ENCODE measurements at regions not wholly inside any gene's neighbourhood (a gene's known extent, or its start where the extent isn't known, plus 50 kb on each side); places are given as distances from the start of the nearest gene placed in this dataset.

- no CpG with 5 or more reads among the region's 4 CpGs for WGBS (ENCODE audit: extremely low coverage, insufficient coverage, low lambda C conversion rate)
- Histone ChIP-seq H3K27me3 (ENCODE audit: insufficient read depth, low read length, poor library complexity) (no peaks in the 10 kb centered on the region), H3K79me2 (ENCODE audit: control insufficient read depth, insufficient read depth, low read length) (no peaks in the 10 kb centered on the region), H3K79me1 (ENCODE audit: low read length) (no peaks in the 10 kb centered on the region), H4K5ac (ENCODE audit: low read length) (no peak overlapping the region), H3K36me3 (ENCODE audit: control insufficient read depth, insufficient read depth, low read length) (no peaks in the 10 kb centered on the region), H3K9ac (ENCODE audit: low read length) (no peak overlapping the region), H3K4ac (ENCODE audit: low read depth, low read length) (no peak overlapping the region), H3K27ac (ENCODE audit: low read depth, low read length) (no peak overlapping the region), H3K56ac (ENCODE audit: low read length) (no peak overlapping the region), H2BK5ac (ENCODE audit: low read length) (no peak overlapping the region), H4K8ac (ENCODE audit: low read depth, low read length) (no peak overlapping the region), H3K4me2 (ENCODE audit: low read length) (no peak overlapping the region), H2BK120ac (ENCODE audit: low read depth, low read length) (no peak overlapping the region), H3K23ac (ENCODE audit: low read length) (no peak overlapping the region), H2BK15ac (replicated peaks; ENCODE audit: low read depth) (no peak overlapping the region), H3K18ac (ENCODE audit: low read length) (no peak overlapping the region), H3K4me3 (ENCODE audit: low read length) (no peak overlapping the region), H2AK5ac (ENCODE audit: low read length) (no peak overlapping the region), H3K4me1 (ENCODE audit: control insufficient read depth, low read depth, low read length) (no peaks in the 10 kb centered on the region)
- no peak for DNase-seq
Observed at GRCh38 chr5:117473165-117473564, 898.5 kb upstream of the SEMA6A start.

- Histone ChIP-seq H3K18ac (ENCODE audit: low read length) (no peak overlapping the region), H3K36me3 (ENCODE audit: control insufficient read depth, insufficient read depth, low read length) (no peaks in the 10 kb centered on the region), H2AK5ac (ENCODE audit: low read length) (no peak overlapping the region), H3K4ac (ENCODE audit: low read depth, low read length) (no peak overlapping the region), H3K23ac (ENCODE audit: low read length) (no peak overlapping the region), H3K79me2 (ENCODE audit: control insufficient read depth, insufficient read depth, low read length) (no peaks in the 10 kb centered on the region), H3K9ac (ENCODE audit: low read length) (no peak overlapping the region), H3K4me3 (ENCODE audit: low read length) (no peak overlapping the region), H4K8ac (ENCODE audit: low read depth, low read length) (no peak overlapping the region), H2BK5ac (ENCODE audit: low read length) (no peak overlapping the region), H4K5ac (ENCODE audit: low read length) (no peak overlapping the region), H3K27me3 (ENCODE audit: insufficient read depth, low read length, poor library complexity) (no peaks in the 10 kb centered on the region), H2BK120ac (ENCODE audit: low read depth, low read length) (no peak overlapping the region), H3K56ac (ENCODE audit: low read length) (no peak overlapping the region), H2BK15ac (replicated peaks; ENCODE audit: low read depth) (no peak overlapping the region), H3K4me2 (ENCODE audit: low read length) (no peak overlapping the region), H3K27ac (ENCODE audit: low read depth, low read length) (no peak overlapping the region), H3K79me1 (ENCODE audit: low read length) (no peaks in the 10 kb centered on the region), H3K4me1 (ENCODE audit: control insufficient read depth, low read depth, low read length) (no peaks in the 10 kb centered on the region)
- DNase-seq = no peak
- no CpG with 5 or more reads among the region's 3 CpGs for WGBS (ENCODE audit: extremely low coverage, insufficient coverage, low lambda C conversion rate)
Observed at GRCh38 chr5:117463881-117464570, 889.4 kb upstream of the SEMA6A start.

- H2BK120ac ChIP-seq (ENCODE audit: low read depth, low read length) = no peak overlapping the region
- no peak overlapping the region for H3K4me2 ChIP-seq (ENCODE audit: low read length)
- no peak overlapping the region for H3K56ac ChIP-seq (ENCODE audit: low read length)
Observed at GRCh38 chr5:117461966-117462365, 887.3 kb upstream of the SEMA6A start.

GRCh38 chr5:117461403-117461802 is 886.8 kb upstream of the SEMA6A start:
- WGBS (ENCODE audit: extremely low coverage, insufficient coverage, low lambda C conversion rate) = no CpG with 5 or more reads among the region's 1 CpG
- Histone ChIP-seq H2AK5ac (ENCODE audit: low read length) (no peak overlapping the region), H3K9ac (ENCODE audit: low read length) (no peak overlapping the region), H3K4me3 (ENCODE audit: low read length) (no peak overlapping the region), H3K79me1 (ENCODE audit: low read length) (no peaks in the 10 kb centered on the region), H3K4me2 (ENCODE audit: low read length) (no peak overlapping the region), H4K5ac (ENCODE audit: low read length) (no peak overlapping the region), H3K4me1 (ENCODE audit: control insufficient read depth, low read depth, low read length) (no peaks in the 10 kb centered on the region), H3K79me2 (ENCODE audit: control insufficient read depth, insufficient read depth, low read length) (no peaks in the 10 kb centered on the region), H2BK15ac (replicated peaks; ENCODE audit: low read depth) (no peak overlapping the region), H3K4ac (ENCODE audit: low read depth, low read length) (no peak overlapping the region), H3K18ac (ENCODE audit: low read length) (no peak overlapping the region), H3K27ac (ENCODE audit: low read depth, low read length) (no peak overlapping the region), H2BK120ac (ENCODE audit: low read depth, low read length) (no peak overlapping the region), H3K56ac (ENCODE audit: low read length) (no peak overlapping the region), H3K23ac (ENCODE audit: low read length) (no peak overlapping the region), H4K8ac (ENCODE audit: low read depth, low read length) (no peak overlapping the region), H2BK5ac (ENCODE audit: low read length) (no peak overlapping the region), H3K27me3 (ENCODE audit: insufficient read depth, low read length, poor library complexity) (no peaks in the 10 kb centered on the region), H3K36me3 (ENCODE audit: control insufficient read depth, insufficient read depth, low read length) (no peaks in the 10 kb centered on the region)
- DNase-seq = no peak

More at GRCh38 chr5:117461966-117462365, 887.3 kb upstream of the SEMA6A start:
- no peak overlapping the region for H4K5ac ChIP-seq (ENCODE audit: low read length)
- H3K27me3 ChIP-seq (ENCODE audit: insufficient read depth, low read length, poor library complexity) = no peaks in the 10 kb centered on the region
- DNase-seq = no peak
- no peaks in the 10 kb centered on the region for H3K79me1 ChIP-seq (ENCODE audit: low read length)
- H4K8ac ChIP-seq (ENCODE audit: low read depth, low read length) = no peak overlapping the region
- H2BK5ac ChIP-seq (ENCODE audit: low read length) = no peak overlapping the region
- no peak overlapping the region for H3K4ac ChIP-seq (ENCODE audit: low read depth, low read length)
- no peak overlapping the region for H3K18ac ChIP-seq (ENCODE audit: low read length)
- no peaks in the 10 kb centered on the region for H3K36me3 ChIP-seq (ENCODE audit: control insufficient read depth, insufficient read depth, low read length)
- no peak overlapping the region for H2BK15ac ChIP-seq (replicated peaks; ENCODE audit: low read depth)
- no peaks in the 10 kb centered on the region for H3K4me1 ChIP-seq (ENCODE audit: control insufficient read depth, low read depth, low read length)
- no peaks in the 10 kb centered on the region for H3K79me2 ChIP-seq (ENCODE audit: control insufficient read depth, insufficient read depth, low read length)
- no peak overlapping the region for H3K23ac ChIP-seq (ENCODE audit: low read length)
- H2AK5ac ChIP-seq (ENCODE audit: low read length) = no peak overlapping the region
- no peak overlapping the region for H3K4me3 ChIP-seq (ENCODE audit: low read length)
- H3K9ac ChIP-seq (ENCODE audit: low read length) = no peak overlapping the region
- H3K27ac ChIP-seq (ENCODE audit: low read depth, low read length) = no peak overlapping the region
- WGBS (ENCODE audit: extremely low coverage, insufficient coverage, low lambda C conversion rate) = no CpG with 5 or more reads among the region's 2 CpGs

GRCh38 chr5:117457656-117458055 is 883.0 kb upstream of the SEMA6A start:
- H2BK15ac ChIP-seq (replicated peaks; ENCODE audit: low read depth) = no peak overlapping the region
- no peak overlapping the region for H3K23ac ChIP-seq (ENCODE audit: low read length)
- H3K79me2 ChIP-seq (ENCODE audit: control insufficient read depth, insufficient read depth, low read length) = no peaks in the 10 kb centered on the region
- no peak overlapping the region for H2BK120ac ChIP-seq (ENCODE audit: low read depth, low read length)
- no peaks in the 10 kb centered on the region for H3K27me3 ChIP-seq (ENCODE audit: insufficient read depth, low read length, poor library complexity)
- WGBS (ENCODE audit: extremely low coverage, insufficient coverage, low lambda C conversion rate) = no CpG with 5 or more reads among the region's 1 CpG
- no peaks in the 10 kb centered on the region for H3K36me3 ChIP-seq (ENCODE audit: control insufficient read depth, insufficient read depth, low read length)
- no peak overlapping the region for H3K27ac ChIP-seq (ENCODE audit: low read depth, low read length)
- H3K4me3 ChIP-seq (ENCODE audit: low read length) = no peak overlapping the region
- H3K9ac ChIP-seq (ENCODE audit: low read length) = no peak overlapping the region
- DNase-seq = no peak
- H4K8ac ChIP-seq (ENCODE audit: low read depth, low read length) = no peak overlapping the region
- no peak overlapping the region for H3K18ac ChIP-seq (ENCODE audit: low read length)
- no peak overlapping the region for H4K5ac ChIP-seq (ENCODE audit: low read length)
- H3K4me1 ChIP-seq (ENCODE audit: control insufficient read depth, low read depth, low read length) = no peaks in the 10 kb centered on the region
- H3K56ac ChIP-seq (ENCODE audit: low read length) = no peak overlapping the region
- no peaks in the 10 kb centered on the region for H3K79me1 ChIP-seq (ENCODE audit: low read length)
- H3K4me2 ChIP-seq (ENCODE audit: low read length) = no peak overlapping the region
- no peak overlapping the region for H3K4ac ChIP-seq (ENCODE audit: low read depth, low read length)
- H2AK5ac ChIP-seq (ENCODE audit: low read length) = no peak overlapping the region
- no peak overlapping the region for H2BK5ac ChIP-seq (ENCODE audit: low read length)

GRCh38 chr5:117456866-117457470 is 882.3 kb upstream of the SEMA6A start:
- Histone ChIP-seq H3K4me1 (ENCODE audit: control insufficient read depth, low read depth, low read length) (no peaks in the 10 kb centered on the region), H3K9ac (ENCODE audit: low read length) (no peak overlapping the region), H2BK120ac (ENCODE audit: low read depth, low read length) (no peak overlapping the region), H3K4me3 (ENCODE audit: low read length) (no peak overlapping the region), H3K18ac (ENCODE audit: low read length) (no peak overlapping the region), H2AK5ac (ENCODE audit: low read length) (no peak overlapping the region), H3K4me2 (ENCODE audit: low read length) (no peak overlapping the region), H3K4ac (ENCODE audit: low read depth, low read length) (no peak overlapping the region), H2BK15ac (replicated peaks; ENCODE audit: low read depth) (no peak overlapping the region), H4K5ac (ENCODE audit: low read length) (no peak overlapping the region), H3K79me1 (ENCODE audit: low read length) (no peaks in the 10 kb centered on the region), H3K27me3 (ENCODE audit: insufficient read depth, low read length, poor library complexity) (no peaks in the 10 kb centered on the region), H2BK5ac (ENCODE audit: low read length) (no peak overlapping the region), H4K8ac (ENCODE audit: low read depth, low read length) (no peak overlapping the region), H3K36me3 (ENCODE audit: control insufficient read depth, insufficient read depth, low read length) (no peaks in the 10 kb centered on the region), H3K23ac (ENCODE audit: low read length) (no peak overlapping the region), H3K56ac (ENCODE audit: low read length) (no peak overlapping the region), H3K27ac (ENCODE audit: low read depth, low read length) (no peak overlapping the region), H3K79me2 (ENCODE audit: control insufficient read depth, insufficient read depth, low read length) (no peaks in the 10 kb centered on the region)
- no peak for DNase-seq
- WGBS (ENCODE audit: extremely low coverage, insufficient coverage, low lambda C conversion rate) = no CpG with 5 or more reads among the region's 4 CpGs
